ENCODE measurements at regions not wholly inside any gene's neighbourhood (a gene's known extent, or its start where the extent isn't known, plus 50 kb on each side); places are given as distances from the start of the nearest gene placed in this dataset.

- TF ChIP-seq, protein P1, sequence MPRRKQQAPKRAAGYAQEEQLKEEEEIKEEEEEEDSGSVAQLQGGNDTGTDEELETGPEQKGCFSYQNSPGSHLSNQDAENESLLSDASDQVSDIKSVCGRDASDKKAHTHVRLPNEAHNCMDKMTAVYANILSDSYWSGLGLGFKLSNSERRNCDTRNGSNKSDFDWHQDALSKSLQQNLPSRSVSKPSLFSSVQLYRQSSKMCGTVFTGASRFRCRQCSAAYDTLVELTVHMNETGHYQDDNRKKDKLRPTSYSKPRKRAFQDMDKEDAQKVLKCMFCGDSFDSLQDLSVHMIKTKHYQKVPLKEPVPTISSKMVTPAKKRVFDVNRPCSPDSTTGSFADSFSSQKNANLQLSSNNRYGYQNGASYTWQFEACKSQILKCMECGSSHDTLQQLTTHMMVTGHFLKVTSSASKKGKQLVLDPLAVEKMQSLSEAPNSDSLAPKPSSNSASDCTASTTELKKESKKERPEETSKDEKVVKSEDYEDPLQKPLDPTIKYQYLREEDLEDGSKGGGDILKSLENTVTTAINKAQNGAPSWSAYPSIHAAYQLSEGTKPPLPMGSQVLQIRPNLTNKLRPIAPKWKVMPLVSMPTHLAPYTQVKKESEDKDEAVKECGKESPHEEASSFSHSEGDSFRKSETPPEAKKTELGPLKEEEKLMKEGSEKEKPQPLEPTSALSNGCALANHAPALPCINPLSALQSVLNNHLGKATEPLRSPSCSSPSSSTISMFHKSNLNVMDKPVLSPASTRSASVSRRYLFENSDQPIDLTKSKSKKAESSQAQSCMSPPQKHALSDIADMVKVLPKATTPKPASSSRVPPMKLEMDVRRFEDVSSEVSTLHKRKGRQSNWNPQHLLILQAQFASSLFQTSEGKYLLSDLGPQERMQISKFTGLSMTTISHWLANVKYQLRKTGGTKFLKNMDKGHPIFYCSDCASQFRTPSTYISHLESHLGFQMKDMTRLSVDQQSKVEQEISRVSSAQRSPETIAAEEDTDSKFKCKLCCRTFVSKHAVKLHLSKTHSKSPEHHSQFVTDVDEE (CRISPR knock-in tag; IDR thresholded peaks at IDR 0.05) = no peak
- TF ChIP-seq, protein P2, sequence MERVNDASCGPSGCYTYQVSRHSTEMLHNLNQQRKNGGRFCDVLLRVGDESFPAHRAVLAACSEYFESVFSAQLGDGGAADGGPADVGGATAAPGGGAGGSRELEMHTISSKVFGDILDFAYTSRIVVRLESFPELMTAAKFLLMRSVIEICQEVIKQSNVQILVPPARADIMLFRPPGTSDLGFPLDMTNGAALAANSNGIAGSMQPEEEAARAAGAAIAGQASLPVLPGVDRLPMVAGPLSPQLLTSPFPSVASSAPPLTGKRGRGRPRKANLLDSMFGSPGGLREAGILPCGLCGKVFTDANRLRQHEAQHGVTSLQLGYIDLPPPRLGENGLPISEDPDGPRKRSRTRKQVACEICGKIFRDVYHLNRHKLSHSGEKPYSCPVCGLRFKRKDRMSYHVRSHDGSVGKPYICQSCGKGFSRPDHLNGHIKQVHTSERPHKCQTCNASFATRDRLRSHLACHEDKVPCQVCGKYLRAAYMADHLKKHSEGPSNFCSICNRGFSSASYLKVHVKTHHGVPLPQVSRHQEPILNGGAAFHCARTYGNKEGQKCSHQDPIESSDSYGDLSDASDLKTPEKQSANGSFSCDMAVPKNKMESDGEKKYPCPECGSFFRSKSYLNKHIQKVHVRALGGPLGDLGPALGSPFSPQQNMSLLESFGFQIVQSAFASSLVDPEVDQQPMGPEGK (CRISPR knock-in tag; IDR thresholded peaks at IDR 0.05; ENCODE audit: borderline replicate concordance) = no peak
Observed at GRCh38 chr1:185497177-185497576, 180.1 kb upstream of the IVNS1ABP start.

All from SK-N-SH treated with all-trans-retinoic acid at 6 μM for 48 hours (cell line).